Activated T-cell treated with anti-CD3 and anti-CD28 coated beads, Interleukin-2, amount 50 U/mL, for 72 hours (primary cell): ENCODE measurements at regions not wholly inside any gene's neighbourhood (a gene's known extent, or its start where the extent isn't known, plus 50 kb on each side); places are given as distances from the start of the nearest gene placed in this dataset.
A peak's percentile ranks its signal among the peaks of the same experiment; 100 is the strongest.
"Not testable (repeated sequence)": the region's sequence is repeated elsewhere in the genome, so short reads cannot be mapped to it uniquely, and the experiment has no call there.

Experiments
- ATAC-seq, 2 donors: fragments of 150-1000 bp; cut with Tn5 transposase; replicated peaks in 1 of 2; 2 replicates each; pipeline ENCODE4 v1.10.0; 2021; ENCODE audit warnings: moderate library complexity in 2 of 2, mild to moderate bottlenecking in 1 of 2
- DNase-seq, 2 donors: peaks; one replicate each; pipeline ENCODE4 v3.0.0; 2021 to 2022; ENCODE audit warnings: mixed read lengths in 1 of 2
- H3K27ac Mint-ChIP-seq: one replicate; pipeline ENCODE4 v1.8.0; 2022; ENCODE audit warnings: mild to moderate bottlenecking, moderate library complexity, mixed read lengths
- H3K27me3 Mint-ChIP-seq: one replicate; pipeline ENCODE4 v1.8.0; 2022; ENCODE audit warnings: low read depth, mixed read lengths
- H3K36me3 Mint-ChIP-seq, 2 donors: one replicate each; pipeline ENCODE4 v1.8.0; 2022; ENCODE audit warnings: mixed read lengths in 2 of 2, mild to moderate bottlenecking in 1 of 2; ENCODE audit not compliant: insufficient read depth in 2 of 2
- H3K4me1 Mint-ChIP-seq: one replicate; pipeline ENCODE4 v1.8.0; 2022; ENCODE audit warnings: low read depth, mixed read lengths
- H3K4me3 Mint-ChIP-seq, 2 donors: one replicate each; pipeline ENCODE4 v1.8.0; 2022; ENCODE audit warnings: mild to moderate bottlenecking in 2 of 2, mixed read lengths in 2 of 2, moderate library complexity in 2 of 2
- H3K9me3 Mint-ChIP-seq, 2 donors: one replicate each; pipeline ENCODE4 v1.8.0; 2022; ENCODE audit warnings: mixed read lengths in 2 of 2

DNA sequence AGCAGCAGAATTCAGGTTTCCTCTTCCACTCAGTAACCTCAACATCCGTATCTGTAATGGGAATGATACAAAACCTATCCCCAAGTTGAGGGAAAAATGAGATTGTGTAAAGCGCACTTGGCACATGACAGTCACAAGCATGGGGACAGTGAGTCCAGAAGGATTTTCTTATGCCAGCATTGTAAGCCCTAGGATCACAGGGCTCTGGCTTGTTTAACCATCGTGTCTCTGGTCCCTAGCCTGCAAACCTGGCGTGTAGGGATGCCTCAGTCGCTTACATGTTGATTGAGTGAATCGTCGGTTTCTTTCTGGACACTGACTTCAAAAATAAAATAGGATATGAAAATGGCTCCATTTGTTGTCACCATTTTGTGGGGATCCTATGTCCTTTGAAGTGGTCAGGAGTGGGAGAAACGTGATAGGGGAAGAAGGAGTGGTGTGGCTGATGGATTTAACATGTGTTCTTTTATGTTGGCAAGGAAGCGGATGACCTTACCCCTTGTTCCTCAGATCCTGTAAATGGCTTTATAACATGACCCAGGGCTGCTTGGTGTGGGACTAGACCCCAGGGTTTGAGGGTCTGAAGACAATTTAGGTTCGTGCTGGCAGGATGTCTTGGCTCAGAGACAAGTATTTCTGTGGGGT, 193.3 kb downstream of the NPIPA7 start:
- H3K9me3 Mint-ChIP-seq, H3K27ac Mint-ChIP-seq, DNase-seq, H3K4me1 Mint-ChIP-seq, ATAC-seq, H3K4me3 Mint-ChIP-seq, H3K36me3 Mint-ChIP-seq, H3K27me3 Mint-ChIP-seq: not testable (repeated sequence)

DNA sequence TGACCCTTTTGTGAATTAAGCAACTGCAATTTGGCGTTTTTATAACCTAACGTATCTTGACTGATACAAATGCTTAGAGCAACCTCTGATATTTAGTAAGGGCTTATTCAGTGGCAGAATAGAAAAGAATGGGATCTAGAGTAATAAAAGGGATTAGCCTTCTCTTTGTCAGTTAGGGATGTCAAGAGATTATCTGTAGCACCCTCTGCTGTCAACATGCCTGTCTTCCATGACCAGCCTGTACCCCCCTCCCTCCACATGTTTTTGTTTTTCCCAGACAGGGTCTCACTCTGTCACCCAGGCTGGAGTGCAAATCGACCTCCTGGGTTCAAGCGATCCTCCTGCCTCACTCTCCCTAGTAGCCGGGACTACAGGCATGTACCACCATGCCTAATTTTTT, 198.1 kb downstream of the NPIPA7 start:
- not testable (repeated sequence) for H3K4me3 Mint-ChIP-seq, DNase-seq, H3K36me3 Mint-ChIP-seq, H3K27ac Mint-ChIP-seq, H3K27me3 Mint-ChIP-seq, ATAC-seq, H3K4me1 Mint-ChIP-seq, H3K9me3 Mint-ChIP-seq

DNA sequence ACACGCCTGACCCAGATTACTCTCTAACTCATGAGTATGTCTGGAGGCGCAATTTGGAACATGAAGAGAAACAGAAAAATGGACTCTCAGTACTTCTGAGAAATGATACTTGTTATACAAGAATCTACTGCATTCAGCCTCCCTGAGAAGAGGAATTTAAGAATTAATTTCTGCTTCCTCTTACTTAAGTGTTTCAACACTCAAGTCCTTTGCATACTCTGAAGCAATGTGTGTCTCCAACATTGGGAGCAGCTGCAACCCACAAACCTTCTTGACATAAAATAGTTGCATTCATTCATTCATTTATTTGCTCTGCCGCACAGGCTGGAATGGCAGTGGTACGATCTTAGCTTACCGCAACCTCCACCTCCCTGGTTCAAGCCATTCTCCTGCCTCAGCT, 199.8 kb downstream of the NPIPA7 start:
- H3K9me3 Mint-ChIP-seq = peaks cover 0 to 6% of the 10 kb centered on the region in 2 donors
- no peaks in the 10 kb centered on the region for H3K27me3 Mint-ChIP-seq
- no peak for DNase-seq
- H3K36me3 Mint-ChIP-seq = peaks cover 3 to 4% of the 10 kb centered on the region in 2 donors
- no peak for ATAC-seq
- H3K4me3 Mint-ChIP-seq = no peak overlapping the region
- no peak overlapping the region for H3K27ac Mint-ChIP-seq
- peaks cover 7% of the 10 kb centered on the region for H3K4me1 Mint-ChIP-seq

DNA sequence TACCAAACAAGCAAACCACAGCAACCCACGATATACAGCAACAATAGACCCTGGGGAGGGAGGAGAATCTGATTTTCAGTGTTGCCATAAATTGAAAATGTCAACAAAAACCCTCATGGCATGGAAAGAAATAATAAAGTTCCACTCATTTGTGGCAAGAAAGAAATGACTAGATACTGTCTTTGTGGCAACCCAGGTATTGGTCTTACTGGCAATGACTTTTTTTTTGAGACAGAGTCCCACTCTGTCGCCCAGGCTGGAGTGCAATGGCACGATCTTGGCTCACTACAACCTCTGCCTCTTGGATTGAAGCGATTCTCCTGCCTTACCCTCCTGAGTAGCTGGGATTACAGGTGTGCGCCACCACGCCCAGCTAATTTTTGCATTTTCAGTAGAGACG, 204.0 kb downstream of the NPIPA7 start:
- not testable (repeated sequence) for H3K36me3 Mint-ChIP-seq

DNA sequence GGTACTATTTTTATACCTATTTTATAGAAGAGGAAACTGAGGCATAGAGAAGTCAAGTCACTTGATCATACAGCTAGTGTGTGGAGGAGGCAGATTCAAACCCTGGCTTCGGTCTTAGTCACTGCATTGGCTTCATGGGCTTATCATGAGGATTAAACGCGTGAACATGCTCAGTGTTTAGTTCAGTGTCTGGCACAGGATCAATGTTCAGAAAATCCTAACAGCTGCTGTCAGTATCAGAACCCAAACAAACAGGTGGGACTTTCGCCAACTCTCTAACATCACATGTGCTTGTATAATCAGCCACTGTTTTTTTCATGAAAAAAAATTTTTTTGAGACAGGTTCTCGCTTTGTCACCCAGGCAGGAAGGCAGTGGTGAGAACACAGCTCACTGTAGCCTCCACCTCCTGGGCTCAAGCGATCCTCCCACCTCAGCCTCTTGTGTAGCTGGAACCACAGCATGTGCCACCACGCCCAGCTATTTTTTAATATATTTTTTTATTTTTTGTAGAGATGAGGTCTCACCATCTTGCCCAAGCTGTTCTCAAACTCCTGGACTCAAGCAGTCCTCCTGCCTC, 207.2 kb downstream of the NPIPA7 start:
- not testable (repeated sequence) for H3K27me3 Mint-ChIP-seq, H3K36me3 Mint-ChIP-seq, H3K4me1 Mint-ChIP-seq, DNase-seq, H3K9me3 Mint-ChIP-seq, H3K27ac Mint-ChIP-seq, H3K4me3 Mint-ChIP-seq
- ATAC-seq = peak; percentile 49 to 58

More for the DNA sequence above, 204.0 kb downstream of the NPIPA7 start:
- H3K4me1 Mint-ChIP-seq, H3K27me3 Mint-ChIP-seq, H3K9me3 Mint-ChIP-seq, DNase-seq, H3K4me3 Mint-ChIP-seq: not testable (repeated sequence)
- H3K27ac Mint-ChIP-seq = peak overlapping the region; percentile 45
- ATAC-seq = peak; percentile 74 to 84

DNA sequence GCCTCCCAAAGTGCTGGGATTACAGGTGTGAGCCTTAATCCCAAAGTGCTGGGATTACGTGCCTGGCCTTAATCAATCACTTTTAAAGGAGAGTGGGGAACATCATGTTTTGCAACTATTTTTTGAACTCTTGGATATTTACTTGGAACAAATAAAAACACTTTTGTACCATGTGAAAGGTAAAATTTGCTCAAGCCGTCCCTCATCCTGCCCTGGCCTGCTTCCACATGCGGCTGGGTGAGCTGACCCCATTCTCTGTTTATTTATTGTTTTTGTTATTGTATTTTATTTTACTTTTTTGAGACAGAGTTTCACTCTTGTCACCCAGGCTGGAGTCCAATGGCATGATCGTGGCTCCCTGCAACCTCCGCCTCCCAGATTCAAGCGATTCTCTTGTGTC, 208.0 kb downstream of the NPIPA7 start:
- H3K36me3 Mint-ChIP-seq, ATAC-seq, H3K27me3 Mint-ChIP-seq, H3K9me3 Mint-ChIP-seq, H3K4me1 Mint-ChIP-seq, DNase-seq, H3K27ac Mint-ChIP-seq, H3K4me3 Mint-ChIP-seq: not testable (repeated sequence)

DNA sequence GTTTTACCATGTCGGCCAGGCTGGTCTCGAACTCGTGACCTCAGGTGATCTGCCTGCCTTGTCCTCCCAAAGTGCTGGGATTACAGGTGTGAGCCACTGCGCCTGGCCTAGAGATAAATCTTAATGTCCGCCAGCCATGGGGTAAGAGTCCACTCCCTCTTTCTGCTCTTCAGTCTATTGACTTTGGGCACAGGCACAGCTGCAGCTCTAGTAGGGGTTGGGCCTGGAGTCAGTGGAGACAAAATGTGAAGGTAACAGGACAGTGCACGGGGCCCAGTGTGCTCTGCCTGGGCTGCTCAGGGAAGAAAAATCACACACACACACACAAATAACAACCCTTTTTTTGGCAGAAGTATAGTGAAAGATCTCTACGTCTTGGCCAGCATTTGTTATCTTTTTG, 209.5 kb downstream of the NPIPA7 start:
- not testable (repeated sequence) for H3K27me3 Mint-ChIP-seq, H3K4me1 Mint-ChIP-seq, H3K9me3 Mint-ChIP-seq, H3K27ac Mint-ChIP-seq, H3K4me3 Mint-ChIP-seq, ATAC-seq, H3K36me3 Mint-ChIP-seq, DNase-seq

DNA sequence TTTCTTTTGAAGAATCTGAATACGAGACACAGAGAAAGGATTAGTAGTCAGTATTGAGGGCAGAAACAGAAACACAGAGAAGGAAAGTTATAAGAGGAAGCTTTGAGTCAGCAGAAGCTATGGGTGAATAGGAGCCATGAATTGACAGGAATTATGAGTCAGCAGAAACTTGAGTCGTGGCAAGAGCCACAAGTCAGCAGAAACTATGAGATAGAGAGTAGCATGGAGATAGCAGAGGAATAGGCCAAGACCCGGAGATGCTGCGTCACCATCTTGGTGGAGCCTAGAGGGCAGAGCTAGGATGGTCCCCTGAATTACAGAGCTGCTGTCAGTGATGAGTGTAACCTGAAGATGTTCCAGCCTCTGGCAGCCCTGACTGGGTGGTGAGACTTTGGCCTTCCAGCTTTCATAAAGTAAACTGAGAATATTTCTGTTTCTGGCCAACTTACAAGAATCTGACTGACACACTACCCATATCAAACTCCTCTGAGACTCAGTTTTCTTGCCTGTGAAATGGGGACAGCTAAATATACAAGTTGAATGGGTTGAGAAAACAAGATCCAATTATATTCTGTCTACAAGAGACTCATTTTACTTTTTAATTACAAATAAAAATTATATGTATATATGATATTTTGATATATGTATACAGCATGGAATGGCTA, 211.8 kb downstream of the NPIPA7 start:
- H3K9me3 Mint-ChIP-seq, DNase-seq, H3K4me1 Mint-ChIP-seq, H3K27ac Mint-ChIP-seq, H3K4me3 Mint-ChIP-seq, H3K36me3 Mint-ChIP-seq: not testable (repeated sequence)
- peak; percentile 70 to 80 for ATAC-seq
- H3K27me3 Mint-ChIP-seq = peaks cover 11% of the 10 kb centered on the region

DNA sequence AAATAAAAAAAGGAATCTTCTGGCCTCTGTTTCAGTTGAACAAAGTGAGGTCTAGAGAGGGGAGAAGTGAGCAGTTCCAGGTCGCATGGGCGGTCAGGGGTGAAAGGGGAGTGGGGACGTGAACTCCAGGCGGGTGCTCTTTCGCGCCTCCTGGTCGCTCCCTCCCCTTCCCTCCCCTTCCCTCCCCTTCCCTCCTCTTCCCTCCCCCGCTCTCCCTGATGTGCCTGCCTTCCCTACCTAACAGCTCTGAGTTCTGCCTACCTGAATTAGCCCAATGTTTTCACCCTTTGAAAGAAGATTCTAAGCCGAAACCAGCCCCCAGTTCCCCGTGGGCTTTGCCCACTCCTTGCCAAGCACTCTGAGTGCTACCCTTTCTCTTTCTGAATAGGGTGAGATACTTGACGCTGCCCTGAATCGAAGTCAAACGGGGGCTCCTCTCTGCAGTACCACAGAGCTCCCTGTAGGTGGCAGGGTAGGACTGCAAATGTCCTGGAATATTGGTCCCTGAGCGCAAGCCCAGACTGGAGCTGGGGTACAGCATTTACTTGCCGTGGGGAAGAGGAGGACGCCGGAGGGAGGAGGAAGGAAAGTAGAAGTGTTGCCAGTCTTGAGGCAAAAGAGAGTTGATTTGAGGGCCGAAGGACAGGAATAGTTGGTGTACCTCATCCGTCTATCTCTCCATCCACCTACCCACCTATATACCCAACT, 214.4 kb downstream of the NPIPA7 start:
- H3K27me3 Mint-ChIP-seq = peaks cover 11% of the 10 kb centered on the region
- peak; percentile 63 to 69 for ATAC-seq
- H3K9me3 Mint-ChIP-seq, H3K27ac Mint-ChIP-seq, H3K4me1 Mint-ChIP-seq, H3K36me3 Mint-ChIP-seq, H3K4me3 Mint-ChIP-seq: not testable (repeated sequence)
- peak; percentile 29 to 64 for DNase-seq

DNA sequence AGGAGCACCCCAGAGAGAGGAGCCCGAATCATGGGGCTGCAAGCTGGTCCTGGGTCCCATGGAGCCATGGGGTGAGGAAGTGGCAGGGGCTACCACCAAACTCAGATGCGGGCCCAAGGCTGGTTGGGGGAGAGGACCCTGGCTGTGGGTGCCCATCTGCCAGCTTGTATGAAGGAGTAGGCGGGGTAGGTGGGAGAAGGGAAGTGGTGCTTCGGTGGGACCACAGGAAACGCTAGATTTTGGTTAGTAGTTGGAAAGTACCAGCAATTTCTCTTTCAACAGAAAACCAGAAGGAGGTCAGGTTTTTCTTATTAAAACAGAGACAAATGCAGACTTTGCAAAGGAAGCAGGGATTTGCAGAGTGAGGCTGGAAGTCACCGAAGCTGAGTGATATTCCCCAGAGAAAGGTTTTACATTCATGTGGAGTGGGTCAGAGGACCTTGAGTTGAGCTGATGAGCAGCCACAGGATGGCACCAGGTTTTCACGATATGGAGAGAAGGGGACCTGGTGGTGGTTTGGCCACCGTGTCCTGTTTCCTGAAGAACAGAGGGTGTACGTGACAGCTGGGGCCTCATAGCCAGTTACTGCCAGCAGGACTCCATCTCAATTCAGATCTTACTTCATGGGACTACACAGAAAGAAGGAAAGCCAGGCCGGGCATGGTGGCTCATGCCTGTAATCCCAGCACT, 216.2 kb downstream of the NPIPA7 start:
- H3K27ac Mint-ChIP-seq, DNase-seq, H3K4me1 Mint-ChIP-seq, H3K9me3 Mint-ChIP-seq, H3K36me3 Mint-ChIP-seq, H3K4me3 Mint-ChIP-seq: not testable (repeated sequence)
- peaks cover 11% of the 10 kb centered on the region for H3K27me3 Mint-ChIP-seq
- ATAC-seq = peak; percentile 39 to 55

DNA sequence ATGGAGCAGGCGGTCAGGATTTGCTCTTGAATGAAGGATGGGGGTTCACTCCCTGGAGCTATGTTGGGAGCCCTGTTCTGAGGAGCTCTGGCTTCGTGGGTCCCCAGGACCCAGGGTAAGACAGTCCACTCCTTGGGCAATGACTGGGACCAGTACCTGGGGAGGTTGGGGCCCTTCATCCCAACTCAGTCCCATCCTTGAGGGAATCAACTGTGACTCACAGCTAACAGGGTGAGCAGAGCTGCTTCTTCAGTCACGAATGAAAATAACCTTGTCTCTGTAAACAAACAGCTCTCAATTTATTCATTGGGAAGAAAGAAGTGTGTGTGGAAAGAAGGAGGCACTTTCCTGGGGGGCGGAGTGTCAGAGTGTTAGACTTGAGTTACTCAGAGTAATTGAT, 222.3 kb downstream of the NPIPA7 start:
- not testable (repeated sequence) for H3K27me3 Mint-ChIP-seq, H3K4me3 Mint-ChIP-seq, H3K4me1 Mint-ChIP-seq, DNase-seq, H3K27ac Mint-ChIP-seq, H3K9me3 Mint-ChIP-seq, H3K36me3 Mint-ChIP-seq, ATAC-seq

DNA sequence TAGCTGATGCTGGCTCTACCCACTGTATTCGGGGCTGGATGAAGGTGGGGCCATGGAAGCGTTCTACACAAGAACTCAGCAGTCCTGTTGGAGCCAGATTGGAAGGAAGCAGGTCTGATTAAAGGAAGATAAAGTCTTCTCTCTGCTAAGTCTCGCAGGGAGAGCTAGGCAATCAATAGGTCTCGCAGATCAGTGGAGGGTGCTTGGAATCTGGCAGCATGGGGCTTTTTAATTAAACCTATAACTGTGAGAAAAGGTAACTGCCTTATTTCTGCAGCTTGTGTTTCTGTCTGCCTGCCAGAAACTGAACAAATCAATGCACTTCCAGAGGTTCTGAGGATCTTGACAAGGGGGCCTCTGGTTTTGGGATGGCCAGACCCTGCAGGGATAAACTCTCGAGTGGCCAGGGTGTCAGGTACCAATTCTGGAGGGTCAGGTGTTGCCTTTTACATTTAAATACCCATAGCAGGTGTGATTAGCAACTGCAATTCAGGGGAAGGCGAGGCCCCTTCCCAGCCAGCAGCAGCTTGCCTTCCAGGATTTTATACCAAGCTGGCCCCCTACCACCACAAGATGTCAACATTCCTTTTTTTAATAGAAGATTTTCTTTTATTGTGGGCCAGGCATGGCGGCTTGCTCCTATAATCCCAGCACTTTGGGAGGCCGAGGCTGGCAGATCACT, 228.6 kb downstream of the NPIPA7 start:
- H3K4me3 Mint-ChIP-seq, H3K27ac Mint-ChIP-seq, DNase-seq, H3K4me1 Mint-ChIP-seq, H3K27me3 Mint-ChIP-seq, H3K36me3 Mint-ChIP-seq, H3K9me3 Mint-ChIP-seq, ATAC-seq: not testable (repeated sequence)
